HepG2 (cell line): ENCODE measurements at regions not wholly inside any gene's neighbourhood (a gene's known extent, or its start where the extent isn't known, plus 50 kb on each side); places are given as distances from the start of the nearest gene placed in this dataset.

Experiments used
- ATAD3A ChIP-seq: sonication (generic); formaldehyde crosslinking; IDR thresholded peaks from 2 replicates; pipeline ENCODE4 v1.4.0; 2020; ENCODE audit warnings: missing genetic modification reagents
- ATF7 ChIP-seq, 2 experiments: fragments of 450-650 bp in 1 of 2; sonication (generic) in 1 of 2; formaldehyde crosslinking in 1 of 2; IDR thresholded peaks; 2 replicates each; pipeline versions ENCODE4 v1.4.0 to v1.6.1; 2016 to 2020; ENCODE audit warnings: antibody characterized with exemption in 1 of 2, mild to moderate bottlenecking in 1 of 2, missing genetic modification reagents in 1 of 2
- BCLAF1 ChIP-seq: fragments of 450-650 bp; IDR thresholded peaks from 2 replicates; pipeline ENCODE4 v1.6.1; 2017; ENCODE audit warnings: mild to moderate bottlenecking
- DNMT3B ChIP-seq: conservative IDR thresholded peaks from 2 replicates; pipeline ENCODE4 v1.6.1; 2016; ENCODE audit warnings: missing biosample characterization, control low read depth
- DPF2 ChIP-seq: sonication (generic); formaldehyde crosslinking; IDR thresholded peaks from 2 replicates; pipeline ENCODE4 v1.4.0; 2020; ENCODE audit warnings: mild to moderate bottlenecking, low read depth, missing genetic modification reagents, borderline replicate concordance
- JDP2 ChIP-seq: sonication (generic); formaldehyde crosslinking; IDR thresholded peaks from 2 replicates; pipeline ENCODE4 v1.8.1; 2022; ENCODE audit warnings: missing genetic modification reagents, borderline replicate concordance
- MTERF4 ChIP-seq: sonication (generic); formaldehyde crosslinking; IDR thresholded peaks from 2 replicates; pipeline ENCODE4 v1.8.0; 2023; ENCODE audit warnings: mild to moderate bottlenecking, missing genetic modification reagents
- MXD1 ChIP-seq: sonication (generic); formaldehyde crosslinking; IDR thresholded peaks from 2 replicates; pipeline ENCODE4 v1.4.0; 2020; ENCODE audit warnings: mild to moderate bottlenecking, missing genetic modification reagents
- NR2C2 ChIP-seq: sonication (generic); formaldehyde crosslinking; IDR thresholded peaks from 2 replicates; pipeline ENCODE4 v1.4.0; 2020; ENCODE audit warnings: missing genetic modification reagents, mild to moderate bottlenecking, moderate library complexity, borderline replicate concordance
- RCOR2 ChIP-seq: IDR thresholded peaks from 2 replicates; pipeline ENCODE4 v1.6.1; 2016; ENCODE audit warnings: missing biosample characterization, missing genetic modification reagents
- ZNF335 ChIP-seq: sonication (generic); formaldehyde crosslinking; IDR thresholded peaks from 2 replicates; pipeline ENCODE4 v1.4.0; 2020; ENCODE audit warnings: missing genetic modification reagents
- ZNF710 ChIP-seq: sonication (generic); formaldehyde crosslinking; IDR thresholded peaks from 2 replicates; pipeline ENCODE4 v1.5.0; 2020; ENCODE audit warnings: mild to moderate bottlenecking, missing genetic modification reagents, borderline replicate concordance
- TF ChIP-seq, protein P1 (sequence below): sonication (generic); formaldehyde crosslinking; IDR thresholded peaks from 2 replicates; pipeline ENCODE4 v1.4.0; 2020; ENCODE audit warnings: missing genetic modification reagents
- TF ChIP-seq, protein P2 (sequence below): sonication (generic); formaldehyde crosslinking; conservative IDR thresholded peaks from 2 replicates; pipeline ENCODE4 v1.5.0; 2020; ENCODE audit warnings: missing genetic modification reagents

GRCh38 chr1:208781391-208782045, 537.3 kb upstream of the PLXNA2 start (continued):
- TF ChIP-seq RCOR2 (CRISPR knock-in tag) (no peak), ATF7 (IDR thresholded peaks at IDR 0.05) (no peak), ATF7 (CRISPR knock-in tag; IDR thresholded peaks at IDR 0.05) (no peak), ATAD3A (CRISPR knock-in tag) (no peak), NR2C2 (CRISPR knock-in tag) (no peak), MXD1 (CRISPR knock-in tag) (no peak), BCLAF1 (no peak), MTERF4 (CRISPR knock-in tag) (no peak), DPF2 (CRISPR knock-in tag) (no peak), ZNF335 (CRISPR knock-in tag) (no peak), DNMT3B (CRISPR knock-in tag) (no peak), JDP2 (CRISPR knock-in tag) (no peak), ZNF710 (CRISPR knock-in tag) (no peak)
- TF ChIP-seq, protein P1, sequence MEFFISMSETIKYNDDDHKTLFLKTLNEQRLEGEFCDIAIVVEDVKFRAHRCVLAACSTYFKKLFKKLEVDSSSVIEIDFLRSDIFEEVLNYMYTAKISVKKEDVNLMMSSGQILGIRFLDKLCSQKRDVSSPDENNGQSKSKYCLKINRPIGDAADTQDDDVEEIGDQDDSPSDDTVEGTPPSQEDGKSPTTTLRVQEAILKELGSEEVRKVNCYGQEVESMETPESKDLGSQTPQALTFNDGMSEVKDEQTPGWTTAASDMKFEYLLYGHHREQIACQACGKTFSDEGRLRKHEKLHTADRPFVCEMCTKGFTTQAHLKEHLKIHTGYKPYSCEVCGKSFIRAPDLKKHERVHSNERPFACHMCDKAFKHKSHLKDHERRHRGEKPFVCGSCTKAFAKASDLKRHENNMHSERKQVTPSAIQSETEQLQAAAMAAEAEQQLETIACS (CRISPR knock-in tag) = no peak
- TF ChIP-seq, protein P2, sequence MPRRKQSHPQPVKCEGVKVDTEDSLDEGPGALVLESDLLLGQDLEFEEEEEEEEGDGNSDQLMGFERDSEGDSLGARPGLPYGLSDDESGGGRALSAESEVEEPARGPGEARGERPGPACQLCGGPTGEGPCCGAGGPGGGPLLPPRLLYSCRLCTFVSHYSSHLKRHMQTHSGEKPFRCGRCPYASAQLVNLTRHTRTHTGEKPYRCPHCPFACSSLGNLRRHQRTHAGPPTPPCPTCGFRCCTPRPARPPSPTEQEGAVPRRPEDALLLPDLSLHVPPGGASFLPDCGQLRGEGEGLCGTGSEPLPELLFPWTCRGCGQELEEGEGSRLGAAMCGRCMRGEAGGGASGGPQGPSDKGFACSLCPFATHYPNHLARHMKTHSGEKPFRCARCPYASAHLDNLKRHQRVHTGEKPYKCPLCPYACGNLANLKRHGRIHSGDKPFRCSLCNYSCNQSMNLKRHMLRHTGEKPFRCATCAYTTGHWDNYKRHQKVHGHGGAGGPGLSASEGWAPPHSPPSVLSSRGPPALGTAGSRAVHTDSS (CRISPR knock-in tag) = no peak
- TF ChIP-seq, all 625 proteins: peak for 0
